ENCODE measurements at regions not wholly inside any gene's neighbourhood (a gene's known extent, or its start where the extent isn't known, plus 50 kb on each side); places are given as distances from the start of the nearest gene placed in this dataset.

DNA sequence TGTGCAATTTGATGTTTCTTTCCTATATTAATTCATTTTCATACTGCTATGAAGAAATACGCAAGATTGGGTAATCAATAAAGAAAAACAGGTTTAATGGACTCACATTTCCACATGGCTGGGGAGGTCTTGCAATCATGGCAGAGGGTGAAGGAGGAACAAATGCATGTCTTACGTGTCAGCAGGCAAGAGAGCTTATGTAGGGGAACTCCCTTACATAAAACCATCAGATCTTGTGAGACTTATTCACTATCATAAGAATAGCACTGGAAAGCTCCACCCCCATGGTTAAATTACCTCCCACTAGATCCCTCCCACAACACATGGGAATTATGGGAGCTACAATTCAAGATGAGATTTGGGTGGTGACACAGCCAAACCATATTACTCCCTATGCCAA, 418.9 kb upstream of the MAF start:
- TF ChIP-seq EZH2 (IDR thresholded peaks at IDR 0.05), result no peak
- TF ChIP-seq POLR2AphosphoS5 (IDR thresholded peaks at IDR 0.05; ENCODE audit: borderline replicate concordance, low read depth, low read length), result no peak
- TF ChIP-seq FOXP2 (optimal IDR thresholded peaks at IDR 0.05; ENCODE audit: control extremely low read depth, extremely low read length, insufficient read depth), result no peak
